NCI-H128 (cell line): ENCODE measurements at regions not wholly inside any gene's neighbourhood (a gene's known extent, or its start where the extent isn't known, plus 50 kb on each side); places are given as distances from the start of the nearest gene placed in this dataset.

Experiments
- DNase-seq: peaks from one replicate; lab custom pipeline; 2025; ENCODE audit not compliant: unreplicated experiment; lab: John Stamatoyannopoulos, UW

DNA sequence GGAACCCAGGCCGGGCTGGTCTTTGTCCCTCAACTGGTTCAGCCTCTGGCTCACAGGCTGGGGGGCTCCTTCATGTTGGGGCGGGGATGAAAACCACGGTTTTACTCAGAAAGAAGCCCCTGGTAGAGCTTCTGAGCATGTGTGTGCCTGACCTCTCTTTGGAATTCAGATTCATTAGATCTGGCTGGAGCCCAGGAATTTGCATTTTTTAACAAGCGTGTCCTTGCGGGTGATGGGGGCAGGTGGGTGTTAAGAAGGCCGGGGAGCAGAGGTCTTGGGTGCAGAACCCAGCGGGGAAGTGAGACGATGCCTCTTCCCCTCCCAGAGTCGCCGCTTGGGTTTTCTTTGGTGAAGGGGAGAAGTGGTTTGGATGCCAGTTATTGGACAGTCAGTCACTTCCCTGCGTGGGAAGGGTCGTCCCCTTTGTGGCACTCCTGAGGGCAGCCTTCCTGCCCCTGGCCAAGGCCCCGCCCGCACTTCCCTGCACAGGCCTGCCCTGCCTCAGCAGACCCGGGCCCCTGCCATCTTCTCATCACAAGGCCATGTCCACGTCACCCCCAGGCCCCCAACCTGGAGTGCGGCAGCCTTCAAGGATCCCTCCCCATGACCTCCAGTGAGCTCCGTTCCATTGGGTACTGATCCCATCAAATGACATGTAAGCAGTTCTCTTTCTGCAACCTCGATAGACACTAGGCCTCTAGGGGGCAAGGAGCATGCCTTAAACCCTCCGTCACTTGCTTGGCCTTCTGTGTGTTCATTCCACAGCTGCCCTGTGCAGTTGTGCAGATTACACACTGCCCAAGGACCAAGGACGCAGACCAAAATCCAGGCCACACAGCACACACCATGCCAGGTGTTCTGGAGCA, 177.7 kb upstream of the CIBAR2 start:
- DNase-seq, result no peak

DNA sequence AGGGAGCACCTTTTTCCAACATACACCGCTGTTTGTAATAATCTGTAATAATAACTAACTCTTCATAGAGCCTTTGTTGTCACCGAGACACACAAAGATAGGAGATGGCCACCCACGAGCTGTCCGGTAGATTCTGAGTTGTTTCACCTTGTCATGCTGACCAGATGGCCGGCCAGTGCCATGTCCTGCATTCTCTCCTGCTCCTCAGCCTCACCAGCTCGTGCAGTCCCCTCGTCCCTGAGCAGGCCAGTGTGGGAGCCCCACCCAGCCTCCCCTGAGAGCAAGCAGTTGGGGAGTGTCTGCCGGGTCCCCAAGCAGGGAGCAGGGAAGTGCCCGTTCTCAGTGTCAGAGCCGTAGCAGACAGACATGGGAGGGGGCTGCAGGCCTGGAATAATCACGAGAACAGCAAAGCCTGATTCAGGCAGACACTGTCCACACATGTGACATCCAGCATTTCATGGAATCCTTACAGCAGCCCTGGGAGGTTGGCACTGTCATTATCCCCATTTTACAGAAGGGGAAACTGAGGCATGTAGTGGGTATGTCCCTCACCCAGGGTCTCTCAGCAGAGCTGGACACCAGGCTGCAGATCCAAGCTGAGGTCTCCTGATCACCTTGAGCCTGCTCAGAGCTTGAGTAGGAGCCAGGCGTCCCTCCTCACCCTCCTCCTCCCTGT, 178.5 kb upstream of the CIBAR2 start:
- DNase-seq, result no peak

DNA sequence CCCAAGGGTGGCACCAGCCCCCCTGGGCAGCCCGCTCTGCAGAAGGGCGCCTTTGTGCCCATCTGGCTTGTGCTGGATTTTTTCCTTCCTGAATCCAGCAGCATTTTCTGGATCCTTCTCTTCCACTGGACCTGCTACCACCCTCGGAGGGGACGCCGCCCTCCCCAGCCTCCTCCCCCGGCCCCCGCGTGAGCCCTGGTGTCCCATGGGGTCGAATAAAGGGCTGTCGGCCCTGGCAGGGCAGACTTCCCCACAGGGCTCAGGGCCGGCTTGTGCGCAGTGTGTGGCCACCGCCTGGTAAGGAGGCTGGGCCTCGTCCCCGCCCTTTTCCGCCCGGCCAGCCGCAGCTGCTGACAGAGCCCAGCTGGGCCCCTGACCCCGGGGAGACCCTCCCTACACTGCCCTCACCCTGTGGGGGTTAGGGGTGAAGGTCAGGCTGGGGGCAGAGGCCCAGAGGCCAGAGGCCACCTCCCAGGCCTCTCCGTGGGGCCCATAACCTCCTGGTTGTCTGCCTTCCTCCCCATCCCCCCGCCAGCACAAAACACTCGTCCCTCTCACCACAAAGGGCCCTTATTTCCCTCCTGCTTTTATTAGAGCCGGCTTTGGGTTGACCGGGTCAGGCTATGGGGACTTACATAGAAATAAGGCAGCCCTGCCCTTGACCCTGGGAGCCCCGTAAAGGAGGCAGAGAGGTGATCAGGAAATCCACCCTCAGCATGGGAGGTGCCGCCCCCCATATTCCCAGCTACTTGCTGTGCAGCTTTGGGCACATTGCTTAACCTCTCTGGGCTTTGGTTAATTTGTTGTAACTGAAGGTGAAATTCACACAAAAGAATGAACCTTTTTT, 179.3 kb upstream of the CIBAR2 start:
- DNase-seq, result no peak

DNA sequence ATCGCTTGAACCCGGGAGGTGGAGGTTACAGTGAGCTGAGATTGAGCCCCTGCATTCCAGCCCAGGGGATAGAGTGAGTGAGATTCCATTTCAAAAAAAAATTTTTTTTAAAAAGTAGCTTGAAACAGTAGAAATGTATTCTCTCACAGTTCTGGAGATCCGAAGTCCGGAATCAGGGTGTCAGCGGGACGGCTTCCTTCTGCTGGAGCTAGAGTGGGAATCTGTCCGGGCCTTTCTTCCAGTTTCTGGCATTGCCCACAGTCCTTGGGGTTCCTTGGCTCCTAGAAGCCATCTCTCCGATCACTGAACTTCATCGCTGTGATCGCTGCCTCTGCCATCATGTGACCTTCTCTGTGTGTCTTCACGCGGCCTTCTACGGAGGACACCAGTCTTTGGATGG, 181.2 kb upstream of the CIBAR2 start:
- no peak for DNase-seq

DNA sequence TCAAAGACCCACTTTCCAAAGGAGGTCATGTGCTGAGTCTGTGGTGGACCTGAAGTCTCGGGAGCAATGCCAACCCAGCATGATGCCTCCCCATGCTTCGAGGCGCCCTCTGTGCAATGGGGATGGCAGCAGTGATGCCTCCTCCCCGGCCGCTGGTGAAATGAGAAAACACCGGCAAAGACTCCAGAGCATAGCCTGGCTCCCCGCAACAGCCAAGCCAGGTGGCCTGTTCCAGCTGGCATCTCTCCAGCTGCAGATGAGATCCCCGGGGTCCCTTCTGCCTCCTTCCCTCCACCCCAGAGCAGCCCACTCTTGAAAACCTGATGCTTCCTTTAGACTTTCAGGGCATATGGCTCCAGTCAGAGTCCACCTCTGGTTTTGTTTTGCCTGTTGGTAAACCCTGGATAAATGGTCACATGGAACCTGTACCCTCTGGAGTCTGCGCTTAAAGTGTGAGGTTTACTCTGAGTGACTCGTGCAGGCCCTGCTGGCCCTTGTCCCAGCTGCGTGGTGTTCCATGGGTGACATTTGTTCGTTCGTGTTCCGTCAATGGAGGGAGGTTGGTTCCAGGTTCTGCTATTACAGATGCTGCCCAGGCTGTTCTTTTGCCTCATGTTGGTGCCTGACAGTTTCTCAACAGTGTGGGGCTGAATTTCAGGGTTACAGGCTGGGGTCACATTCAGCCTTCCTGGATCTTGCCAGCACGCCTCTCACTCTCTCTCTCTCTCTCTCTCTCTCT, 181.8 kb upstream of the CIBAR2 start:
- DNase-seq, result no peak

DNA sequence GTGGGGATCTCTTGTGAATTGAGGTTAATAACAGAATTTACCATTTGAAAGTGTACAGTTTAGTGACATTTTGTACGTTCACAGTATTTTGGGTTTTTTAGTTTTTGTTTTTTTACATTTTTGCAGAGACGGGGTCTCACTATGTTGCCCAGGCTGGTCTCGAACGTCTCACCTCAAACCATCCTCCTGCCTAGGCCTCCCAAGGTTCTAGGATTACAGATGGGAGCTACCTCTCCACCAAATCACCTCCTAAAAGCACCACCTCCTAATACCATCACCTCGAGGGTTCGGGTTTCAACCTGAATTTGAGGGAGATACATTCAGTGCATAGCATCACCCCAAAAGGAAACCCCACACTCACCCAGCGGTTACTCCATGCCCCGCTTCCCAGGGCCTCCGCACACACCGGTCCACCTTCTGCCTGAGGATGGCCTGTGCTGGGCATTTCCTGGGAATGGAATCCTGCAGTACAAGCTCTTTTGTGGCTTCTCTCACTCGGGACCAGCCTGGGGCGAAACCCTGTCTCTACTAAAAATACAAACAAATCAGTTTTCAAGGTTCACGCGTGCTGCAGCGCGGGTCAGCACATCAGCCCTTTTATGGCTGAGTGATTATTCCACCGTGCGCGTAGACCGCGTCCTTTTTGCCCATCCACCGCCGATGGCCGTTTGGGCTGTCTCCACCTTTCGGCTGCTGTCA, 182.7 kb upstream of the CIBAR2 start:
- no peak for DNase-seq

DNA sequence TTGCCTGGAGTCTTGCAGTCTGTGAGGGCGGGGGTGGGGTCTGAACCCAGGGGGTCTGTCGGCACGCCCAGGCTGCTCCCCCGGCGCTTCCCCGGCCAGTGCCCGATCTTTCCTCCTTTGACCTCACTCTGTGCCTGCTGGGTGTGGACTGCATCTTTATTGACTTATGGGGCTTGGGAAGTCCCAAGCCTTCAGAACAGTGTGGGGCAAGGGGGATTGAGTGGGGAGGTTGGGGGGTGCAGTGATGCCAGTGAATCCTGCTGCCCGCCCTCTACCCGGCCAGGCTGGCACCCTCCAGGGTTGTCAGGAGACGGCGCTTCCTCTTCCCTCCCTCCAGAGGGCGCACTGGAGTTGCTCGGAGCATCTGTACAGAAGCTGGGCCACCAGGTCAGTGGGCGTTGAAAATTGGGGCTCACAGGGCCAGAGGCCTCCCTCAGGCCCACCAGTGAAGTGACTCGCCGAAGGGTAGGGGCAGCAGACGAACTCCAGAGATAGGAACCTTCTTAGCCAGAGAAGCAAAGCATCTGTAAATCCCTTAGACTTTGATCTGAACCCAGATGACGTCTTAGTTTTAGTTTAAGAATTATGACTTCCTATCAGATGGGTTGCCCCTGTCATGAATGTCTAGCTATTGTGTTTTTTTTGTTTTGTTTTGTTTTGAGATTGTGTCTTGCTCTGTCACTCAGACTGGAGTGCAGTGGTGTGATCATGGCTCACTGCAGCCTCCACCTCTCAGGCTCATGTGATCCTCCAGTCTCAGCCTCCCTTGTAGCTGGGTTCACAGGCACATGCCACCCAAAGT, 184.8 kb upstream of the CIBAR2 start:
- no peak for DNase-seq

DNA sequence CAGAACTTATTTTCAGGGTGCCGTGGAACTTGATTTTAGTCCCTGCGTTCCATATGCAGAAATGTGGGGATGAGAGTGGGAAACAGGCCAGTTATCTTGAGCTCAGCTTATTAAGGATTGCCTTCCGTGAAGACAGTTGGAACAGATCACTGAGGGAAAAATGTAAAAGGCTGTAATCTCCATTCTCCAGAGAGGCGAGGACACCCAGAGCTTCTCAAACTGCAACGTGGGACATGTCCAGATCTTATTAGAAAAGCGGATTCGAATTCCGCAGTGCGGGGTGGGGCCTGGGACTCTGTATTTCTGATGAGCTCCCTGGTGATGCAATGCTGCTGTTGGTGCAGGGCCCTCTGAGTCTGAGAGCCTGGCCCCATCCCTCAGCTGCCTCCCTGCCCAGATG, 185.6 kb upstream of the CIBAR2 start:
- DNase-seq, result no peak

DNA sequence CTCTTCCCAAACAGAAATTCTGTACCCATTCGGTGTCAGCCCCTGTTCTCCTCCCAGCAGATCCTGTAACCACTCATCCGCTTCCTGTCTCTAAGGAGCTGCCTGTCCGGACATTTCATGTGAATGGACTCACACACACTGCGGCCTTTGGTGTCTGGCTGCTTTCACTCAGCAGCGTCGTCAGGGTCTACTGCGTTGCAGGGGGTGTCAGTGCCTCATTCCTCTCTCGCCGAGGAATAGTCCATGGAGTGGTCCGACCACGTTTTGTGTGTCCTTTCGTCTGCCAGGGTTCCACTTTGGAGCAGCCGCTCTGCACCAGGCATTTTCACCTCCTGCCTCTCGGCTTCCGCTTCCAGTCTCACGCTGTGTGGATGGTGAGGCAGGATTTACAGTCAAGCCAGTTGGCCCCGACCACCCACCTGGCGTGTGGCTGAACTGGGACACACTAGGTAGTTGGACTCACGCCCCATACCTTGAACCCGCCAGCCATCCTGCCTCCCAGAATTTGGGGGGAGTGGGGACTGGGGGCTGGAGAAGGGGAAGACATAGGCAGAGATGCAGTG, 188.2 kb upstream of the CIBAR2 start:
- no peak for DNase-seq

DNA sequence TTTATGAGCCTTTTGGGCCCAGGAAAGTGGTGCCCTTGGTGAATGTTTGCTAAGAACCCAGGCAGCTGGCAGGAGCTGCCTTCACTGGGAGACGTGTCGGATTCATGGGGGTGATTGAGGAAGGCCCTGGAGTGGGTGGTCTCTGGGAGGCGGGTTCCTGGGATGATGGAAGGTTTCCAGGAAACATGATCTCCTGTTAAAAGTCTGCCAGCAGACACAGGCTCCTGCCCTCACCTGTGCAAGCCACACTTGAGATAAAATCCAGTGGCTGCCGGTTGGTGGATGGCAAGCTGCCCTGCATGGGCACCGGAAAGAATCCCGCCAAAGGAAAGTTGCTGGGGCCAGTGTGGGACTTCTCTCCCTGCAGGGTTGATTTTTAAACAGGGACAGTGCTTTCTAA, 189.0 kb upstream of the CIBAR2 start:
- peak; percentile 47 for DNase-seq

DNA sequence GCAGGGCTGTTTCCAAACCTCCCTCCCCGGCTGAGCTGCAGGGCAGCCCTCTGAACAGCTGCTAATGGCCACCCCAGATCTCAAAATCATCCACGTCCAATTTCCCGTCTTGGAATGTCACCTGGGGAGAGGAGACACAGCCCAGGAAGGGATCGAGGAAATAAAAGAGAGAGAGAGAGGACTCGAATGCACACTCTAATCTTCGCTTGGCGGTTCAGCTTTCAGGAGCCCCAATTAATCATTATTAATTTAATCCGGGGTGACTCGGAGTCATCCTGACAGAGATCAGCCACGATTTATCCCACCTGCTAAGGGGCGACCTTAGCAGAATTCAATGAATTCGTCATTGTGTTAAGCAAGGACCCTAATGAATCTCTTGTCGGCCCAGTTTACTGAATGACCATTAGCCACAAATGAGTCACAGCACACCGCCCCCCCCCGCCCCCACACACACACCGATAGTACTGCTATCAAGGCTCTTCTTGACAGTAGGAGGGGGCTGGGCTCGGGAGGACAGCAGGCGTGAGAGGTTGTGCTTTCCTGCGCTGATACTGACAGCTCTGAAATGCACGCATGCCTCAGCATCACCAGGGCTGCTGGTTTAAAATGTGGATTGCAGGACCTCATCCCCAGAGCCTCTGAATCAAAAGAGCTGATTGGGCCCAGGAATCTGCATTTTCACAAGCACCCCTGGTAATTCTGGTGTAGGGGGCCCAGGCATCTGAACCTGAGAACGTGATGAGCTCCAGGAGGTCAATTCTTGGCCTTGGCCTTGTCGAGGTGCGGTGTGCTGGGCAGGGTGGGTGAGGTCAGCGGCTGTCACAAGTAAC, 190.0 kb upstream of the CIBAR2 start:
- DNase-seq, result no peak

DNA sequence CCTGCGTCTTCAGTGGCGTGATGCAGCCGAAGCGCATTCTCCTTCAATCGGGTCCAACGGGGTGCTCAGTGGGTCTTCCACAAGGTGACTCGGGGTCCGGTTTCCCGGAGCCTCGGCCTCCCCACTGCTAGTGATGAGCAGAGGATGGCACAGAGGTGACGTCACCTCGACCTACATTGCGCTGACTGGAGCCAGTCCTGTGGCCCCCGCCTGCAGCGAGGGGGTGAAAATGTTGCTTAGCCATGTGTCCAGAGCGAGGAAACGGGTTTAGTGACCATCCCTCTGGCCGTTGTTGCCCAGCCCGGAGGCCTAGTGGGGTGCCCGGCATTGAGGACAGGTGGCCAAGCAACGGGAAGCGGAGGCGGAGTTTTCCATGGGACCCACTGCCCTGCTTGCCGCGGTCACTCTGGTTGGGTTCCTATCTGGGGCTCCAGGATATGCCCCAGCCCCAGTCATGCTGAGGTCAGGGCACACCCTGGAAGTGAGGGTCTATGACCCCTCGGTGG, 190.6 kb upstream of the CIBAR2 start:
- DNase-seq, result no peak

DNA sequence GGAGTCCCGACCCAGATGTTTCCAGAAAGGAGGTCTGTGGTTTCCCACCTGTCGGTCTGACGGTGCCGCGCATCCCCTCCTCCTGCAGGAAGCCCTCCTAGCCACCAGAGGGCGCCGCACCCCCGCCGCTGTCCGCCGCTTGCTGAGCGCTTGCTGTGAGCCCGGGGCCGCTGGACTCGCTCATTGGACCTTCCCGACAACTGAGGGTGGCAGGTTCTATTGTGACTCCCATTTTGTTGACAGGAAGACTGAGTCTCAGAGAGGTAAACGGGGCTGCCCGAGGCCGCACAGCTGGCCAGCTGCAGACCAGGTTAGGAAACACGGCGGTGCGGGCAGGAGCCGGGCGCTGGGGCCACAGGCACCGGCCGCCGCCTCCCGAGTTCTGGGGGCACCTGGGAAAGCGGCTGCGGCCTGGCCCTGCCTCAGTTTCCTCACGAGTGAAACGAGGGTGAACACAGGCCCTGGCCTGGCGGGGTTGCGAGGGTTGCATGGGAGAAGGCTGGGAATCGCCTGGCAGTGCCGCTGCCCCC, 191.1 kb upstream of the CIBAR2 start:
- no peak for DNase-seq

DNA sequence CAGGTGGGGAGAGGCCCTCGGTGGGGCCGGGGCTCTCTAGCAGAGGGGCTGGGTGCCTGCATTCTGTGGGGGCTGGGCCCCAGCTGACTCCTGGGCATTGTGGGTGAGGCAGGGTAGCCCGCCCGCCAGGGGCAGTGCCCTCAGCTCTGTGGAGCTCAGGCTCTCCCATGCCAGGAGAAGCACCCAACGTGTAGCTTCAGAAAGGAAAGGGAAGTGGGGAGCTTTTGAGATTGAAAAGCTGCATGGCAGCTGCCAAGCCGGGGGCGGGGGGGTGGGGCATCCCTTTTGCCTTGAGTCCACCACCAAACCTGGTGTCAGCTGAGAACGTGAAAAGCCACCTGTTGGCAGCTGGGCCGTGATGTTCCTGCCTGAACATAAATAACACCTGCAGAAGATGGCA, 192.1 kb upstream of the CIBAR2 start:
- no peak for DNase-seq

DNA sequence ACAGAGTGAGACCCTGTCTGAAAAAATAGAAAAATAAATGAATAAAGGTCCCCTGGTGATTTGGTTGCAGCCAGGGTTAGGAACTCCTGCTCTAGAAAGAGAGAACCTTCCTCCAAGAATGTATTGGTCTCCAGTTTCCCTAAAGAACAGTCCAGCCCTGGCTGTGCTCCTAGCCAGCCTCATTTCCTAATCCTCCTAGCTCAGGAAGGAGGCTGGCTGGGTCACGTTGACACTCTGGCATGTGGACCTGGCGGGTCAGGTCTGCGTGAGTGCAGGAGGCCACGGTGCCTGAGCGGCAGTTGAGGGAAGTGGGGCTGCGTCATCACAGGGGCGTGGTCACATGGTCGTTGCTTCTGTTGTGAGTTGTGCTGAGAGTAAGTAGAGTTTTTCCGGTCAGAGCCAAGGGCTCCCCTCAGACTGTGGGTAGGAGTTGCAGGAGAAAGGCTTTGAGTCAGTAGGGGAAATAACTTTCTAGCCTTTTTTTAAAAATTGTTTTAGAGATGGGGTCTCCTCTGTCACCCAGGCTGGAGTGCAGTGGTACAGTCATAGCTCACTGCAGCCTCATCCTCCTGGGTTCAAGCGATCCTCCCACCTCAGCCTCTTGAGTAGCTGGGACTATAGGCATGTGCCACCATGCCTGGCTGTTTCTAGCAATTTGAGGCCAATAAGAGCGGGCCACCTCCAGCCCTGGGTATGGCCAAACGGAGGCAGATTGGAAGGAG, 194.0 kb upstream of the CIBAR2 start:
- DNase-seq, result no peak

DNA sequence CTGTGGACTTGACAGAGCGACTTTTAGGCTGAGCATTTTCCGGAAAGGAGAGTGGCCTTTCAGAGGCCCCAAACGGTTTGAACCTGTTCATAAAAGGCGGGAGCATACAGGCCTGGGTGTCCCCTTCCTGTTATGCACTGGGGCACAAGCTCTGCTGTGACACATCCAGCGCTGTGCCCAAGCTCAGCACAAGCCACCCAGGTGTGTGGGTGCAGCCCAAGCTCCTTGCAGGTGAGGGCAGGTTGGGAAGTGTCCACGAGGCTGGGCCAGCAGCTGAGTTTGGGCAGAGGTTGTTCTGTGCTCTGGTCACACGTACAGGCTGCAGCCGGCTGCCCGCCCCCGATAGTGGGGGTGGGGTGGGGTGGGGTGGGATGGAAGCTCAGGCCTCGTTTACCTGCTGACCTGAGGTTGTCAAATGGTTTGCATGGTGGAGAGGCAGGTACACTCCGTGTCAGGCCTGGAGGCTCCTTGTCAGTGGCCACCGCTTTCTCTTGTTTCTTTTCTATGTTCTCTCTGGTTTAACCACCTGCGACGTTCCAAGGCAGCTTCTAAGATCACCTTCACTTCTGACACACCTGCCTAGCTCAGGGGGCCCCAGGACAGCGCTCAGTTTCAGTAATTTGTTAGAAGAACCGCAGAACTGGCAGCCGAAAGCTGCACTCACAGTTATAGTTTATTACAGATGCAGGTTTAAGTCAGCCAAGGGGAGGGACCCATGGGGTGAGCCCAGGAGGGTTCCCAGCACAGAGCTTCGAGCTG, 194.7 kb upstream of the CIBAR2 start:
- DNase-seq, result no peak
